ENCODE measurements at regions not wholly inside any gene's neighbourhood (a gene's known extent, or its start where the extent isn't known, plus 50 kb on each side); places are given as distances from the start of the nearest gene placed in this dataset.

DNA sequence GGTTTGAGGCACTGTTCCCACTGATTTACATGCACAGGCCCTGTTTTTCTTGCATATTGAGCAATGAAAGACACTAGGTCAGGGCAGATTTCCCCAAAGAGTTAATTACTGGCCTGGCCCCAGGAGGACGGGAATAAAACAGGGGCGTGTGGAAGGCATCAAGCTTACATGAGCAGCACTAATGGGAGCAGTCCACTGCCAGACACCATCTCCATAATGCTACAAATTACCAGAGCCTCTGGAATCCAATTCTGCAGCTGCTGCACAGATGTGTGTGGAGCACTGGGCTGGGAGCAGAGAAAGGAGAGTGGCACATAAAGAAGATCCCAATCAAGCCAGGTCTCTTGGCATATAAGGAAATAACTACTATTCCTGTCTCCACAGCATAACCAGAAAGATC is 96.9 kb downstream of the CCDC34 start:
- intact Hi-C loops (cut with DNase I): no loop called here
- TF ChIP-seq, protein P1, sequence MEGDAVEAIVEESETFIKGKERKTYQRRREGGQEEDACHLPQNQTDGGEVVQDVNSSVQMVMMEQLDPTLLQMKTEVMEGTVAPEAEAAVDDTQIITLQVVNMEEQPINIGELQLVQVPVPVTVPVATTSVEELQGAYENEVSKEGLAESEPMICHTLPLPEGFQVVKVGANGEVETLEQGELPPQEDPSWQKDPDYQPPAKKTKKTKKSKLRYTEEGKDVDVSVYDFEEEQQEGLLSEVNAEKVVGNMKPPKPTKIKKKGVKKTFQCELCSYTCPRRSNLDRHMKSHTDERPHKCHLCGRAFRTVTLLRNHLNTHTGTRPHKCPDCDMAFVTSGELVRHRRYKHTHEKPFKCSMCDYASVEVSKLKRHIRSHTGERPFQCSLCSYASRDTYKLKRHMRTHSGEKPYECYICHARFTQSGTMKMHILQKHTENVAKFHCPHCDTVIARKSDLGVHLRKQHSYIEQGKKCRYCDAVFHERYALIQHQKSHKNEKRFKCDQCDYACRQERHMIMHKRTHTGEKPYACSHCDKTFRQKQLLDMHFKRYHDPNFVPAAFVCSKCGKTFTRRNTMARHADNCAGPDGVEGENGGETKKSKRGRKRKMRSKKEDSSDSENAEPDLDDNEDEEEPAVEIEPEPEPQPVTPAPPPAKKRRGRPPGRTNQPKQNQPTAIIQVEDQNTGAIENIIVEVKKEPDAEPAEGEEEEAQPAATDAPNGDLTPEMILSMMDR (IDR thresholded peaks at IDR 0.05): no peak
- TF ChIP-seq POLR2A (IDR thresholded peaks at IDR 0.05) (no peak), POLR2AphosphoS5 (IDR thresholded peaks at IDR 0.05; ENCODE audit: insufficient read depth in 1 of 2, low read depth in 1 of 2) (no peak)
- no peak for DNase-seq (ENCODE audit: extremely low spot score in 2 of 2)

GRCh38 chr11:27263986-27264385 is 99.0 kb downstream of the CCDC34 start:
- Histone ChIP-seq H3K9me3 (no peaks in the 10 kb centered on the region), H3K27ac (no peak overlapping the region), H3K36me3 (no peaks in the 10 kb centered on the region), H3K4me1 (no peaks in the 10 kb centered on the region), H3K27me3 (no peaks in the 10 kb centered on the region), H3K4me3 (no peak overlapping the region)
- TF ChIP-seq POLR2A (IDR thresholded peaks at IDR 0.05) (no peak), POLR2AphosphoS5 (IDR thresholded peaks at IDR 0.05; ENCODE audit: insufficient read depth in 1 of 2, low read depth in 1 of 2) (no peak)
- DNase-seq (ENCODE audit: extremely low spot score in 2 of 2): no peak
- intact Hi-C loops (cut with DNase I): no loop called here

More for the DNA sequence above, 96.9 kb downstream of the CCDC34 start:
- no peaks in the 10 kb centered on the region for H3K36me3 ChIP-seq
- H3K27ac ChIP-seq: no peak overlapping the region
- no peaks in the 10 kb centered on the region for H3K9me3 ChIP-seq
- H3K27me3 ChIP-seq: no peaks in the 10 kb centered on the region
- H3K4me3 ChIP-seq: no peak overlapping the region
- H3K4me1 ChIP-seq: no peaks in the 10 kb centered on the region

- intact Hi-C loops (cut with DNase I): no loop called here
- Histone ChIP-seq H3K9me3 (no peaks in the 10 kb centered on the region), H3K27ac (no peak overlapping the region), H3K4me1 (no peaks in the 10 kb centered on the region), H3K27me3 (no peaks in the 10 kb centered on the region), H3K4me3 (no peak overlapping the region), H3K36me3 (no peaks in the 10 kb centered on the region)
- DNase-seq (ENCODE audit: extremely low spot score in 2 of 2): no peak
- TF ChIP-seq, protein P1 (IDR thresholded peaks at IDR 0.05): no peak
- TF ChIP-seq POLR2AphosphoS5 (IDR thresholded peaks at IDR 0.05; ENCODE audit: insufficient read depth in 1 of 2, low read depth in 1 of 2) (no peak), POLR2A (IDR thresholded peaks at IDR 0.05) (no peak)
Measured at GRCh38 chr11:27263046-27263445, 100.0 kb downstream of the CCDC34 start.

DNA sequence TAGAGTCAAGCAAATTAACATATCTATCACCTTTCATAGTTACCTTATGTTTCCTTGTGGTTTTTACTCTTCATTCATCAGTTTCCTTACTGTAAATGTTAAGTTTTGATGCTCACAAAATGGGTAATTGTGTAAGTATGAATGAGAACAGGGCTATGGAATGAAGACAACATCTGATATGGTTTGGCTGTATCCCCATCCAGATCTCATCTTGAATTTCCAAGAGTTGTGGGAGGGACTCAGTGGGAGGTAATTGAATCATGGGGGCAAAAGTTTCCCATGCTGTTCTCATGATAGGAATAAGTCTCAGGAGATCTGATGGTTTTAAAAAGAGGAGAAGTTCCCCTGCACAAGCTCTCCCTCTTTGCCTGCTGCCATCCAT is 107.6 kb downstream of the CCDC34 start:
- H3K9me3 ChIP-seq: no peaks in the 10 kb centered on the region
- DNase-seq (ENCODE audit: extremely low spot score in 2 of 2): no peak
- no peaks in the 10 kb centered on the region for H3K4me1 ChIP-seq
- TF ChIP-seq POLR2AphosphoS5 (IDR thresholded peaks at IDR 0.05; ENCODE audit: insufficient read depth in 1 of 2, low read depth in 1 of 2) (no peak), POLR2A (IDR thresholded peaks at IDR 0.05) (no peak)
- TF ChIP-seq, protein P1 (IDR thresholded peaks at IDR 0.05): no peak
- no peak overlapping the region for H3K4me3 ChIP-seq
- H3K36me3 ChIP-seq: no peaks in the 10 kb centered on the region
- H3K27ac ChIP-seq: no peak overlapping the region
- H3K27me3 ChIP-seq: no peaks in the 10 kb centered on the region
- intact Hi-C loops (cut with DNase I): no loop called here

- intact Hi-C loops (cut with DNase I): no loop called here
- Histone ChIP-seq H3K27me3 (no peaks in the 10 kb centered on the region), H3K4me1 (no peaks in the 10 kb centered on the region), H3K9me3 (no peaks in the 10 kb centered on the region), H3K36me3 (no peaks in the 10 kb centered on the region), H3K27ac (no peak overlapping the region), H3K4me3 (no peak overlapping the region)
- no peak for DNase-seq (ENCODE audit: extremely low spot score in 2 of 2)
- TF ChIP-seq POLR2A (IDR thresholded peaks at IDR 0.05): no peak
- TF ChIP-seq, protein P1 (IDR thresholded peaks at IDR 0.05): no peak
- no peak for TF ChIP-seq POLR2AphosphoS5 (IDR thresholded peaks at IDR 0.05; ENCODE audit: insufficient read depth in 1 of 2, low read depth in 1 of 2)
Measured at GRCh38 chr11:27254744-27255446, 108.1 kb downstream of the CCDC34 start.
